ACHN (cell line): ENCODE measurements at regions not wholly inside any gene's neighbourhood (a gene's known extent, or its start where the extent isn't known, plus 50 kb on each side); places are given as distances from the start of the nearest gene placed in this dataset.

Experiments used
- DNase-seq: peaks from one replicate; pipeline ENCODE4 v3.0.0-alpha.2; 2015
- in situ Hi-C: cut with HindIII; loops from 2 replicates; pipeline ENCODE4 v1.10.0; 2017; ENCODE audit warnings: low sequenced_read_pairs, low pct_ligation_motif_present, low pct_unique_long_range_greater_than_20kb

GRCh38 chr11:37755521-37755920 is 1157.5 kb upstream of the RAG2 start:
- in situ Hi-C loops: no loop called here
- DNase-seq: no peak

- in situ Hi-C loops: no loop called here
- no peak for DNase-seq
Measured at GRCh38 chr11:37748641-37749040, 1150.6 kb upstream of the RAG2 start.

GRCh38 chr11:37747121-37747520 is 1149.1 kb upstream of the RAG2 start:
- DNase-seq: no peak
- in situ Hi-C loops: no loop called here

GRCh38 chr11:37727371-37727770 is 1129.3 kb upstream of the RAG2 start:
- no peak for DNase-seq
- in situ Hi-C loops: no loop called here

GRCh38 chr11:37724315-37724714 is 1126.3 kb upstream of the RAG2 start:
- in situ Hi-C loops: no loop called here
- DNase-seq: no peak

GRCh38 chr11:37721485-37721884 is 1123.4 kb upstream of the RAG2 start:
- in situ Hi-C loops: no loop called here
- no peak for DNase-seq

GRCh38 chr11:37718431-37718999 is 1120.5 kb upstream of the RAG2 start:
- in situ Hi-C loops: no loop called here
- no peak for DNase-seq

GRCh38 chr11:37712251-37712650 is 1114.2 kb upstream of the RAG2 start:
- in situ Hi-C loops: no loop called here
- peak; percentile 1 for DNase-seq

GRCh38 chr11:37710031-37710430 is 1112.0 kb upstream of the RAG2 start:
- DNase-seq: no peak
- in situ Hi-C loops: no loop called here

- in situ Hi-C loops: no loop called here
- no peak for DNase-seq
Measured at GRCh38 chr11:37704791-37705190, 1106.8 kb upstream of the RAG2 start.

GRCh38 chr11:37699644-37700043 is 1101.6 kb upstream of the RAG2 start:
- DNase-seq: no peak
- in situ Hi-C loops: no loop called here

- no peak for DNase-seq
- in situ Hi-C loops: no loop called here
Measured at GRCh38 chr11:37695283-37695682, 1097.2 kb upstream of the RAG2 start.

- in situ Hi-C loops: no loop called here
- DNase-seq: no peak
Measured at GRCh38 chr11:37689951-37690350, 1091.9 kb upstream of the RAG2 start.

GRCh38 chr11:37688456-37688855 is 1090.4 kb upstream of the RAG2 start:
- in situ Hi-C loops: no loop called here
- no peak for DNase-seq

- in situ Hi-C loops: no loop called here
- no peak for DNase-seq
Measured at GRCh38 chr11:37687130-37687529, 1089.1 kb upstream of the RAG2 start.

- in situ Hi-C loops: no loop called here
- DNase-seq: no peak
Measured at GRCh38 chr11:37671321-37671720, 1073.3 kb upstream of the RAG2 start.

- in situ Hi-C loops: no loop called here
- DNase-seq: no peak
Measured at GRCh38 chr11:37666960-37667359, 1068.9 kb upstream of the RAG2 start.

GRCh38 chr11:37657645-37658044 is 1059.6 kb upstream of the RAG2 start:
- DNase-seq: peak; percentile 2
- in situ Hi-C loops: no loop called here

- DNase-seq: no peak
- in situ Hi-C loops: no loop called here
Measured at GRCh38 chr11:37647767-37648166, 1049.7 kb upstream of the RAG2 start.

GRCh38 chr11:37643968-37644367 is 1045.9 kb upstream of the RAG2 start:
- in situ Hi-C loops: no loop called here
- DNase-seq: no peak

GRCh38 chr11:37642296-37642695 is 1044.3 kb upstream of the RAG2 start:
- DNase-seq: no peak
- in situ Hi-C loops: no loop called here
